ENCODE measurements at regions not wholly inside any gene's neighbourhood (a gene's known extent, or its start where the extent isn't known, plus 50 kb on each side); places are given as distances from the start of the nearest gene placed in this dataset.

DNA sequence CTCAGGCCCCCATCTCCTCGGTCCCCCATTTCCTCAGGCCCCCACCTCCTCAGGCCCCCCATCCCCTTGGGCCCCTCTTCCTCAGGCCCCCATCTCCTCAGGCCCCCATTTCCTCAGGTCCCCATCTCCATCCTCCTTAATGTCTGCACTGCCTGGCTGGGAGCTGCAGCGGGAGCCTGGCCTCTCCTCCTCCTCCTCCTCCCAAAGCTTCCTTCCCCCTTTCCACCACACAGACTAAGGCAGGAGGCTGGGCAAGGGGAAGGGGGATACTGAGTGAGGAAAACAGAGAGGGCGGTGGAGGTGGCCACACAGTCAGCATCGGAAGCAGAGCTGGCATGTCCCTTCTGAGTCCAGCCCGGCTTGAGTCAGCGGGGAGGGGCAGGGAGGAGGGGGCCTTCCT lies 122.6 kb upstream of the RPS6KA2 start:
- TF ChIP-seq, protein P1, sequence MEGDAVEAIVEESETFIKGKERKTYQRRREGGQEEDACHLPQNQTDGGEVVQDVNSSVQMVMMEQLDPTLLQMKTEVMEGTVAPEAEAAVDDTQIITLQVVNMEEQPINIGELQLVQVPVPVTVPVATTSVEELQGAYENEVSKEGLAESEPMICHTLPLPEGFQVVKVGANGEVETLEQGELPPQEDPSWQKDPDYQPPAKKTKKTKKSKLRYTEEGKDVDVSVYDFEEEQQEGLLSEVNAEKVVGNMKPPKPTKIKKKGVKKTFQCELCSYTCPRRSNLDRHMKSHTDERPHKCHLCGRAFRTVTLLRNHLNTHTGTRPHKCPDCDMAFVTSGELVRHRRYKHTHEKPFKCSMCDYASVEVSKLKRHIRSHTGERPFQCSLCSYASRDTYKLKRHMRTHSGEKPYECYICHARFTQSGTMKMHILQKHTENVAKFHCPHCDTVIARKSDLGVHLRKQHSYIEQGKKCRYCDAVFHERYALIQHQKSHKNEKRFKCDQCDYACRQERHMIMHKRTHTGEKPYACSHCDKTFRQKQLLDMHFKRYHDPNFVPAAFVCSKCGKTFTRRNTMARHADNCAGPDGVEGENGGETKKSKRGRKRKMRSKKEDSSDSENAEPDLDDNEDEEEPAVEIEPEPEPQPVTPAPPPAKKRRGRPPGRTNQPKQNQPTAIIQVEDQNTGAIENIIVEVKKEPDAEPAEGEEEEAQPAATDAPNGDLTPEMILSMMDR (IDR thresholded peaks at IDR 0.05 in 8 of 11, conservative IDR thresholded peaks at IDR 0.05 in 3 of 11) = no peak
- TF ChIP-seq POLR2A (IDR thresholded peaks at IDR 0.05) = no peak
- TF ChIP-seq POLR2AphosphoS5 (IDR thresholded peaks at IDR 0.05) = no peak

All from spleen (tissue), 7 donors.